ENCODE measurements at regions not wholly inside any gene's neighbourhood (a gene's known extent, or its start where the extent isn't known, plus 50 kb on each side); places are given as distances from the start of the nearest gene placed in this dataset.

- TF ChIP-seq POLR2A (IDR thresholded peaks at IDR 0.05; ENCODE audit: low read length) (no peak), GATA1 (IDR thresholded peaks at IDR 0.05; ENCODE audit: low read depth, low read length) (no peak)
- no peak for DNase-seq
Measured at GRCh38 chr1:55957276-55957675, 622.1 kb downstream of the PLPP3 start.

- TF ChIP-seq POLR2A (IDR thresholded peaks at IDR 0.05; ENCODE audit: low read length) (no peak), GATA1 (IDR thresholded peaks at IDR 0.05; ENCODE audit: low read depth, low read length) (no peak)
- DNase-seq: no peak
Measured at GRCh38 chr1:55955016-55955621, 624.2 kb downstream of the PLPP3 start.

GRCh38 chr1:55951291-55951690, 628.1 kb downstream of the PLPP3 start:
- TF ChIP-seq POLR2A (IDR thresholded peaks at IDR 0.05; ENCODE audit: low read length) (no peak), GATA1 (IDR thresholded peaks at IDR 0.05; ENCODE audit: low read depth, low read length) (no peak)
- DNase-seq: no peak

- TF ChIP-seq POLR2A (IDR thresholded peaks at IDR 0.05; ENCODE audit: low read length) (no peak), GATA1 (IDR thresholded peaks at IDR 0.05; ENCODE audit: low read depth, low read length) (no peak)
- no peak for DNase-seq
Measured at GRCh38 chr1:55947446-55947845, 631.9 kb downstream of the PLPP3 start.

- DNase-seq: no peak
- no peak for TF ChIP-seq POLR2A (IDR thresholded peaks at IDR 0.05; ENCODE audit: low read length)
- TF ChIP-seq GATA1 (IDR thresholded peaks at IDR 0.05; ENCODE audit: low read depth, low read length): no peak
Measured at GRCh38 chr1:55943721-55944435, 635.5 kb downstream of the PLPP3 start.

GRCh38 chr1:55943012-55943411, 636.4 kb downstream of the PLPP3 start:
- TF ChIP-seq GATA1 (IDR thresholded peaks at IDR 0.05; ENCODE audit: low read depth, low read length) (no peak), POLR2A (IDR thresholded peaks at IDR 0.05; ENCODE audit: low read length) (no peak)
- no peak for DNase-seq

- TF ChIP-seq GATA1 (IDR thresholded peaks at IDR 0.05; ENCODE audit: low read depth, low read length): no peak
- no peak for TF ChIP-seq POLR2A (IDR thresholded peaks at IDR 0.05; ENCODE audit: low read length)
- no peak for DNase-seq
Measured at GRCh38 chr1:55939866-55940265, 639.5 kb downstream of the PLPP3 start.

- DNase-seq: no peak
- TF ChIP-seq GATA1 (IDR thresholded peaks at IDR 0.05; ENCODE audit: low read depth, low read length) (no peak), POLR2A (IDR thresholded peaks at IDR 0.05; ENCODE audit: low read length) (no peak)
Measured at GRCh38 chr1:55938861-55939260, 640.5 kb downstream of the PLPP3 start.

GRCh38 chr1:55938376-55938850, 641.0 kb downstream of the PLPP3 start:
- TF ChIP-seq GATA1 (IDR thresholded peaks at IDR 0.05; ENCODE audit: low read depth, low read length) (no peak), POLR2A (IDR thresholded peaks at IDR 0.05; ENCODE audit: low read length) (no peak)

GRCh38 chr1:55937840-55938375, 641.5 kb downstream of the PLPP3 start:
- no peak for DNase-seq
- no peak for TF ChIP-seq GATA1 (IDR thresholded peaks at IDR 0.05; ENCODE audit: low read depth, low read length)
- TF ChIP-seq POLR2A (IDR thresholded peaks at IDR 0.05; ENCODE audit: low read length): no peak

More at GRCh38 chr1:55938376-55938850, 641.0 kb downstream of the PLPP3 start:
- no peak for DNase-seq

GRCh38 chr1:55935236-55935635, 644.1 kb downstream of the PLPP3 start:
- TF ChIP-seq GATA1 (IDR thresholded peaks at IDR 0.05; ENCODE audit: low read depth, low read length): no peak
- TF ChIP-seq POLR2A (IDR thresholded peaks at IDR 0.05; ENCODE audit: low read length): no peak
- DNase-seq: no peak

GRCh38 chr1:55932402-55932801, 647.0 kb downstream of the PLPP3 start:
- DNase-seq: no peak
- TF ChIP-seq POLR2A (IDR thresholded peaks at IDR 0.05; ENCODE audit: low read length): no peak
- no peak for TF ChIP-seq GATA1 (IDR thresholded peaks at IDR 0.05; ENCODE audit: low read depth, low read length)

- no peak for DNase-seq
- TF ChIP-seq GATA1 (IDR thresholded peaks at IDR 0.05; ENCODE audit: low read depth, low read length) (no peak), POLR2A (IDR thresholded peaks at IDR 0.05; ENCODE audit: low read length) (no peak)
Measured at GRCh38 chr1:55931081-55931940, 648.1 kb downstream of the PLPP3 start.

- TF ChIP-seq POLR2A (IDR thresholded peaks at IDR 0.05; ENCODE audit: low read length) (no peak), GATA1 (IDR thresholded peaks at IDR 0.05; ENCODE audit: low read depth, low read length) (no peak)
- no peak for DNase-seq
Measured at GRCh38 chr1:55929652-55930051, 649.7 kb downstream of the PLPP3 start.

All from erythroblast (primary cell).